CD14-positive monocyte (primary cell): ENCODE measurements at regions not wholly inside any gene's neighbourhood (a gene's known extent, or its start where the extent isn't known, plus 50 kb on each side); places are given as distances from the start of the nearest gene placed in this dataset.

Source experiments
- DNase-seq, 3 donors: peaks; one replicate each; pipeline ENCODE4 v3.0.0-alpha.2; 2011 to 2022
- H2AFZ ChIP-seq: 2 replicates; pipeline ENCODE4 v1.6.0; 2012; ENCODE audit warnings: mild to moderate bottlenecking, low read depth, low read length, inconsistent platforms; ENCODE audit not compliant: insufficient read depth, poor library complexity, severe bottlenecking
- H3K27ac ChIP-seq, 2 donors: 1 replicate in 1 of 2; 2 replicates in 1 of 2; pipeline ENCODE4 v1.5.1; 2012 to 2013; ENCODE audit warnings: low read length in 2 of 2, control low read depth in 1 of 2, inconsistent platforms in 1 of 2, low read depth in 1 of 2, mild to moderate bottlenecking in 1 of 2
- H3K27me3 ChIP-seq, 2 donors: one replicate each; pipeline versions ENCODE4 v1.6.0 to v1.6.1; 2011 to 2013; ENCODE audit warnings: low read length in 2 of 2; ENCODE audit not compliant: control insufficient read depth in 2 of 2, insufficient read depth in 2 of 2
- H3K36me3 ChIP-seq, 2 donors: replicated peaks in 1 of 2; 1 replicate in 1 of 2; 2 replicates in 1 of 2; pipeline versions ENCODE4 v1.5.1 to v1.6.1; 2012 to 2013; ENCODE audit warnings: low read length in 2 of 2, control low read depth in 1 of 2, inconsistent platforms in 1 of 2, mild to moderate bottlenecking in 1 of 2; ENCODE audit not compliant: insufficient read depth in 2 of 2, control insufficient read depth in 1 of 2
- H3K4me1 ChIP-seq, 2 donors: 1 replicate in 1 of 2; 2 replicates in 1 of 2; pipeline versions ENCODE4 v1.5.1 to v1.6.1; 2012 to 2013; ENCODE audit warnings: low read length in 2 of 2, control low read depth in 1 of 2, inconsistent platforms in 1 of 2, mild to moderate bottlenecking in 1 of 2, moderate library complexity in 1 of 2; ENCODE audit not compliant: insufficient read depth in 2 of 2, control insufficient read depth in 1 of 2
- H3K4me2 ChIP-seq: replicated peaks from 2 replicates; pipeline ENCODE3; 2012; ENCODE audit warnings: low read length, moderate library complexity, mild to moderate bottlenecking; ENCODE audit not compliant: poor library complexity, severe bottlenecking; ENCODE audit errors: extremely low read depth
- H3K4me3 ChIP-seq, 3 experiments: fragments of 200-600 bp in 1 of 3; sonication (generic) in 1 of 3; replicated peaks in 1 of 3; 1 replicate in 2 of 3; 2 replicates in 1 of 3; pipeline ENCODE4 v1.5.1; 2011 to 2013; ENCODE audit warnings: low read length in 3 of 3, mild to moderate bottlenecking in 3 of 3, control low read depth in 2 of 3, low read depth in 2 of 3, inconsistent platforms in 1 of 3, moderate library complexity in 1 of 3
- H3K79me2 ChIP-seq: 2 replicates; pipeline ENCODE4 v1.6.0; 2012; ENCODE audit warnings: mild to moderate bottlenecking, control low read depth, inconsistent platforms, low read length, moderate library complexity; ENCODE audit not compliant: insufficient read depth
- H3K9ac ChIP-seq: 2 replicates; pipeline ENCODE4 v1.6.0; 2017; ENCODE audit warnings: low read length, mild to moderate bottlenecking; ENCODE audit not compliant: insufficient read depth, poor library complexity, severe bottlenecking
- H3K9me3 ChIP-seq, 2 donors: replicated peaks in 1 of 2; 1 replicate in 1 of 2; 2 replicates in 1 of 2; pipeline versions ENCODE4 v1.5.1 to v1.6.1; 2012 to 2013; ENCODE audit warnings: low read length in 2 of 2, control low read depth in 1 of 2; ENCODE audit not compliant: control insufficient read depth in 1 of 2, insufficient read depth in 1 of 2
- H4K20me1 ChIP-seq: 2 replicates; pipeline ENCODE4 v1.6.0; 2012; ENCODE audit warnings: mild to moderate bottlenecking, low read length, control low read depth, moderate library complexity; ENCODE audit not compliant: insufficient read depth
- H3K27ac Mint-ChIP-seq, 7 donors: one replicate each; pipeline ENCODE4 v1.8.0; 2020; ENCODE audit warnings: mild to moderate bottlenecking in 7 of 7, mixed read lengths in 7 of 7, moderate library complexity in 6 of 7, inconsistent platforms in 2 of 7
- H3K27me3 Mint-ChIP-seq, 3 donors: one replicate each; pipeline ENCODE4 v1.8.0; 2021 to 2022; ENCODE audit warnings: low read depth in 3 of 3, mild to moderate bottlenecking in 3 of 3, mixed read lengths in 3 of 3, moderate library complexity in 3 of 3, inconsistent platforms in 1 of 3
- H3K36me3 Mint-ChIP-seq, 2 donors: one replicate each; pipeline ENCODE4 v1.8.0; 2020; ENCODE audit warnings: mixed read lengths in 2 of 2, inconsistent platforms in 1 of 2, mild to moderate bottlenecking in 1 of 2
- H3K4me1 Mint-ChIP-seq: one replicate; pipeline ENCODE4 v1.8.0; 2020; ENCODE audit warnings: mild to moderate bottlenecking, mixed read lengths
- H3K4me3 Mint-ChIP-seq, 2 donors: one replicate each; pipeline ENCODE4 v1.8.0; 2020; ENCODE audit warnings: mild to moderate bottlenecking in 2 of 2, mixed read lengths in 2 of 2, moderate library complexity in 1 of 2
- H3K9me3 Mint-ChIP-seq, 7 donors: one replicate each; pipeline ENCODE4 v1.8.0; 2020 to 2022; ENCODE audit warnings: mixed read lengths in 7 of 7, mild to moderate bottlenecking in 6 of 7, moderate library complexity in 6 of 7, inconsistent platforms in 2 of 7
- CTCF ChIP-seq: fragments of 200-600 bp; IDR thresholded peaks from one replicate; pipeline ENCODE4 v1.8.0; 2022; ENCODE audit warnings: antibody characterized with exemption, mild to moderate bottlenecking
- WGBS: methylation state at CpG from one replicate; pipeline ENCODE4 v1.1.5; 2013; ENCODE audit warnings: missing lambda C conversion rate; ENCODE audit not compliant: insufficient coverage; 5-methylcytosine and 5-hydroxymethylcytosine counted together
- intact Hi-C, 2 donors: fragments of 100-400 bp; cut with micrococcal nuclease; formaldehyde crosslinking; loops; one replicate each; pipeline versions ENCODE4 v1.15.0 to v1.15.1; 2023

GRCh38 chr1:4118746-4119515 is 218.9 kb upstream of the C1orf174 start:
- no peak for TF ChIP-seq CTCF
- Mint-ChIP-seq H3K27ac (no peak overlapping the region), H3K4me3 (no peak overlapping the region), H3K9me3 (peaks cover 0 to 7% (median 5%) of the 10 kb centered on the region in 7 donors), H3K27me3 (peaks cover 0 to 5% (median 3%) of the 10 kb centered on the region in 3 donors), H3K36me3 (no peaks in the 10 kb centered on the region), H3K4me1 (no peaks in the 10 kb centered on the region)
- Histone ChIP-seq H3K4me1 (no peaks in the 10 kb centered on the region), H3K27ac (no peak overlapping the region), H3K9me3 (peaks cover 0 to 6% of the 10 kb centered on the region in 2 donors), H4K20me1 (no peaks in the 10 kb centered on the region), H3K27me3 (no peaks in the 10 kb centered on the region), H3K79me2 (no peaks in the 10 kb centered on the region), H3K36me3 (no peaks in the 10 kb centered on the region), H3K4me3 (no peak overlapping the region), H3K4me2 (no peak overlapping the region), H2AFZ (no peak overlapping the region), H3K9ac (no peak overlapping the region)
- DNase-seq = no peak
- intact Hi-C loops = no loop called here
- 64% methylated on average over 10 of the region's 12 CpGs for WGBS

- no peaks in the 10 kb centered on the region for H3K36me3 Mint-ChIP-seq
- no peaks in the 10 kb centered on the region for H3K4me1 Mint-ChIP-seq
- H3K4me3 Mint-ChIP-seq = no peak overlapping the region
- H3K27me3 Mint-ChIP-seq = peaks cover 0 to 6% (median 3%) of the 10 kb centered on the region in 3 donors
- no peak overlapping the region for H2AFZ ChIP-seq
- peaks cover 0 to 3% of the 10 kb centered on the region in 2 donors for H3K9me3 ChIP-seq
- H3K9ac ChIP-seq = no peak overlapping the region
- DNase-seq = no peak
- H3K4me1 ChIP-seq = no peaks in the 10 kb centered on the region
- TF ChIP-seq CTCF = no peak
- peaks cover 0 to 5% (median under 1%) of the 10 kb centered on the region in 7 donors for H3K9me3 Mint-ChIP-seq
- H3K4me3 ChIP-seq = no peak overlapping the region
- intact Hi-C loops = no loop called here
- no peaks in the 10 kb centered on the region for H3K27me3 ChIP-seq
- no peaks in the 10 kb centered on the region for H3K36me3 ChIP-seq
- H4K20me1 ChIP-seq = no peaks in the 10 kb centered on the region
- H3K27ac ChIP-seq = no peak overlapping the region
- WGBS = 76% methylated on average over 11 of the region's 11 CpGs
- no peak overlapping the region for H3K4me2 ChIP-seq
- no peak overlapping the region for H3K27ac Mint-ChIP-seq
- H3K79me2 ChIP-seq = no peaks in the 10 kb centered on the region
These were observed 219.6 kb upstream of the C1orf174 start for GRCh38 chr1:4119516-4120220.
